ENCODE measurements at regions not wholly inside any gene's neighbourhood (a gene's known extent, or its start where the extent isn't known, plus 50 kb on each side); places are given as distances from the start of the nearest gene placed in this dataset.
"Not testable (repeated sequence)": the region's sequence is repeated elsewhere in the genome, so short reads cannot be mapped to it uniquely, and the experiment has no call there.

GRCh38 chr1:163604896-163605295 is 283.1 kb downstream of the NUF2 start:
- in situ Hi-C loops (cut with HindIII; ENCODE audit: low pct_unique_long_range_greater_than_20kb, low sequenced_read_pairs), result no loop called here
- DNase-seq (ENCODE audit: low read depth, low spot score), result no peak

GRCh38 chr1:163608979-163609378 is 287.2 kb downstream of the NUF2 start:
- in situ Hi-C loops (cut with HindIII; ENCODE audit: low pct_unique_long_range_greater_than_20kb, low sequenced_read_pairs), result no loop called here
- no peak for DNase-seq (ENCODE audit: low read depth, low spot score)

GRCh38 chr1:163609858-163610257 is 288.1 kb downstream of the NUF2 start:
- DNase-seq (ENCODE audit: low read depth, low spot score), result no peak
- in situ Hi-C loops (cut with HindIII; ENCODE audit: low pct_unique_long_range_greater_than_20kb, low sequenced_read_pairs), result no loop called here

- in situ Hi-C loops (cut with HindIII; ENCODE audit: low pct_unique_long_range_greater_than_20kb, low sequenced_read_pairs), result no loop called here
- no peak for DNase-seq (ENCODE audit: low read depth, low spot score)
Measured at GRCh38 chr1:163610486-163610885, 288.7 kb downstream of the NUF2 start.

GRCh38 chr1:163614361-163614760 is 292.6 kb downstream of the NUF2 start:
- DNase-seq (ENCODE audit: low read depth, low spot score), result no peak
- in situ Hi-C loops (cut with HindIII; ENCODE audit: low pct_unique_long_range_greater_than_20kb, low sequenced_read_pairs), result no loop called here

GRCh38 chr1:163628034-163628773 is 306.4 kb downstream of the NUF2 start:
- in situ Hi-C loops (cut with HindIII; ENCODE audit: low pct_unique_long_range_greater_than_20kb, low sequenced_read_pairs), result no loop called here
- DNase-seq (ENCODE audit: low read depth, low spot score), result no peak

GRCh38 chr1:163632269-163632668 is 310.5 kb downstream of the NUF2 start:
- in situ Hi-C loops (cut with HindIII; ENCODE audit: low pct_unique_long_range_greater_than_20kb, low sequenced_read_pairs), result no loop called here
- DNase-seq (ENCODE audit: low read depth, low spot score), result no peak

GRCh38 chr1:163633366-163633765 is 311.6 kb downstream of the NUF2 start:
- in situ Hi-C loops (cut with HindIII; ENCODE audit: low pct_unique_long_range_greater_than_20kb, low sequenced_read_pairs), result no loop called here

GRCh38 chr1:163645676-163646075 is 323.9 kb downstream of the NUF2 start:
- in situ Hi-C loops (cut with HindIII; ENCODE audit: low pct_unique_long_range_greater_than_20kb, low sequenced_read_pairs); DNase-seq (ENCODE audit: low read depth, low spot score): not testable (repeated sequence)

More at GRCh38 chr1:163633366-163633765, 311.6 kb downstream of the NUF2 start:
- no peak for DNase-seq (ENCODE audit: low read depth, low spot score)

GRCh38 chr1:163650624-163651023 is 328.9 kb downstream of the NUF2 start:
- in situ Hi-C loops (cut with HindIII; ENCODE audit: low pct_unique_long_range_greater_than_20kb, low sequenced_read_pairs), result no loop called here
- no peak for DNase-seq (ENCODE audit: low read depth, low spot score)

- DNase-seq (ENCODE audit: low read depth, low spot score), result no peak
- in situ Hi-C loops (cut with HindIII; ENCODE audit: low pct_unique_long_range_greater_than_20kb, low sequenced_read_pairs), result no loop called here
Measured at GRCh38 chr1:163652441-163652840, 330.7 kb downstream of the NUF2 start.

GRCh38 chr1:163655565-163655964 is 333.8 kb downstream of the NUF2 start:
- no peak for DNase-seq (ENCODE audit: low read depth, low spot score)
- in situ Hi-C loops (cut with HindIII; ENCODE audit: low pct_unique_long_range_greater_than_20kb, low sequenced_read_pairs), result no loop called here

- in situ Hi-C loops (cut with HindIII; ENCODE audit: low pct_unique_long_range_greater_than_20kb, low sequenced_read_pairs), result no loop called here
- DNase-seq (ENCODE audit: low read depth, low spot score), result no peak
Measured at GRCh38 chr1:163656095-163656759, 334.5 kb downstream of the NUF2 start.

- in situ Hi-C loops (cut with HindIII; ENCODE audit: low pct_unique_long_range_greater_than_20kb, low sequenced_read_pairs), result no loop called here
- DNase-seq (ENCODE audit: low read depth, low spot score), result no peak
Measured at GRCh38 chr1:163657719-163658118, 336.0 kb downstream of the NUF2 start.

GRCh38 chr1:163661391-163661790 is 339.6 kb downstream of the NUF2 start:
- DNase-seq (ENCODE audit: low read depth, low spot score), result no peak
- in situ Hi-C loops (cut with HindIII; ENCODE audit: low pct_unique_long_range_greater_than_20kb, low sequenced_read_pairs), result no loop called here

- in situ Hi-C loops (cut with HindIII; ENCODE audit: low pct_unique_long_range_greater_than_20kb, low sequenced_read_pairs), result no loop called here
- no peak for DNase-seq (ENCODE audit: low read depth, low spot score)
Measured at GRCh38 chr1:163664671-163665335, 343.0 kb downstream of the NUF2 start.

- in situ Hi-C loops (cut with HindIII; ENCODE audit: low pct_unique_long_range_greater_than_20kb, low sequenced_read_pairs), result no loop called here
- no peak for DNase-seq (ENCODE audit: low read depth, low spot score)
Measured at GRCh38 chr1:163668472-163668871, 346.7 kb downstream of the NUF2 start.

- DNase-seq (ENCODE audit: low read depth, low spot score), result no peak
- in situ Hi-C loops (cut with HindIII; ENCODE audit: low pct_unique_long_range_greater_than_20kb, low sequenced_read_pairs), result no loop called here
Measured at GRCh38 chr1:163670989-163671757, 349.4 kb downstream of the NUF2 start.
